ENCODE measurements at regions not wholly inside any gene's neighbourhood (a gene's known extent, or its start where the extent isn't known, plus 50 kb on each side); places are given as distances from the start of the nearest gene placed in this dataset.

GRCh38 chr13:30126903-30127428 is 180.4 kb downstream of the KATNAL1 start:
- TF ChIP-seq TEAD4 (IDR thresholded peaks at IDR 0.05), result no peak
- no peak for TF ChIP-seq EP300 (IDR thresholded peaks at IDR 0.05; ENCODE audit: borderline replicate concordance)
- no peak for TF ChIP-seq TAF1 (IDR thresholded peaks at IDR 0.05; ENCODE audit: low read depth)
- TF ChIP-seq REST (IDR thresholded peaks at IDR 0.05; ENCODE audit: low read depth), result no peak
- no peak for TF ChIP-seq ZBTB7A (IDR thresholded peaks at IDR 0.05; ENCODE audit: low read depth)
- no peak for TF ChIP-seq CREB1 (IDR thresholded peaks at IDR 0.05; ENCODE audit: low read depth)
- TF ChIP-seq RAD21 (IDR thresholded peaks at IDR 0.05; ENCODE audit: low read depth), result no peak
- no peak for TF ChIP-seq CEBPB (IDR thresholded peaks at IDR 0.05)
- TF ChIP-seq FOXM1 (IDR thresholded peaks at IDR 0.05; ENCODE audit: borderline replicate concordance, low read depth), result no peak
- no peak for TF ChIP-seq TCF12 (IDR thresholded peaks at IDR 0.05; ENCODE audit: low read depth)
- no peak for TF ChIP-seq MAX (IDR thresholded peaks at IDR 0.05)
- TF ChIP-seq EGR1 (IDR thresholded peaks at IDR 0.05), result no peak
- TF ChIP-seq NFIC (IDR thresholded peaks at IDR 0.05), result no peak
- TF ChIP-seq, protein P1, sequence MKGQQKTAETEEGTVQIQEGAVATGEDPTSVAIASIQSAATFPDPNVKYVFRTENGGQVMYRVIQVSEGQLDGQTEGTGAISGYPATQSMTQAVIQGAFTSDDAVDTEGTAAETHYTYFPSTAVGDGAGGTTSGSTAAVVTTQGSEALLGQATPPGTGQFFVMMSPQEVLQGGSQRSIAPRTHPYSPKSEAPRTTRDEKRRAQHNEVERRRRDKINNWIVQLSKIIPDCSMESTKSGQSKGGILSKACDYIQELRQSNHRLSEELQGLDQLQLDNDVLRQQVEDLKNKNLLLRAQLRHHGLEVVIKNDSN (IDR thresholded peaks at IDR 0.05), result no peak
- TF ChIP-seq YY1 (IDR thresholded peaks at IDR 0.05; ENCODE audit: low read depth), result no peak

DNA sequence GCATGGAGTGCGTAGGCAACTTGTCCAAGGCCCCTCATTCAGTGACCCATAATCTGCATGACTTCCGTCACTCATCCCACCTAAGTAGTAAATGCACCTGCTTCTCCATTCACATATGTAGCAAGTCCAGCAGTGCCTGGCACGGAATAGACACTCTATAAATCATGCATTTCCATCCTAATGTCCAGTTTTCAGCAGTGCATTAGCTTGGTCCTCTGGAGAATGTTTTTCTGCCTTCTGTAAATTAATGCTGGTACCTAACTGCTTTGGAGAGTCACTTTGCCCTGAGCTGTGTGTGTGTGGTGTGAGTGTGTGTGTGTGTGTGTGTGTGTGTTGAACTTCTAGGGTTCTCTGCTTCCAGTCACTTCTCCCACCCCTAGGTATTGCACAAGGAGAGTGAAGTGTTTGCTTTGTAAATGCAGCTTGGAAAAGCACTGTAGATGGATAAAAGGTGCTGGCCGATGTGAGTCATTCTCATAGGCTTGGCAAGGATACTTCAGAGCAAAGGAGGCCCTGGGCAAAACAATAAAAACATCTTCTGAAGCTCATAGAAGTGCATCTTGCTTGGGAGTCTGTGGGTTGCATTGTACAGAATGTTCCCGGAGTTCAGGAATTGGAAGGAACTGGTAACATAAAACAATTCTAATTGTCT is 181.8 kb downstream of the KATNAL1 start:
- no peak for TF ChIP-seq NFIC (IDR thresholded peaks at IDR 0.05)
- TF ChIP-seq CREB1 (IDR thresholded peaks at IDR 0.05; ENCODE audit: low read depth), result no peak
- no peak for TF ChIP-seq REST (IDR thresholded peaks at IDR 0.05; ENCODE audit: low read depth)
- TF ChIP-seq, protein P1 (IDR thresholded peaks at IDR 0.05), result no peak
- TF ChIP-seq TAF1 (IDR thresholded peaks at IDR 0.05; ENCODE audit: low read depth), result no peak
- no peak for TF ChIP-seq YY1 (IDR thresholded peaks at IDR 0.05; ENCODE audit: low read depth)
- no peak for TF ChIP-seq EP300 (IDR thresholded peaks at IDR 0.05; ENCODE audit: borderline replicate concordance)
- no peak for TF ChIP-seq EGR1 (IDR thresholded peaks at IDR 0.05)
- no peak for TF ChIP-seq CEBPB (IDR thresholded peaks at IDR 0.05)
- no peak for TF ChIP-seq ZBTB7A (IDR thresholded peaks at IDR 0.05; ENCODE audit: low read depth)
- no peak for TF ChIP-seq TCF12 (IDR thresholded peaks at IDR 0.05; ENCODE audit: low read depth)
- TF ChIP-seq RAD21 (IDR thresholded peaks at IDR 0.05; ENCODE audit: low read depth), result no peak
- no peak for TF ChIP-seq MAX (IDR thresholded peaks at IDR 0.05)

- no peak for TF ChIP-seq NFIC (IDR thresholded peaks at IDR 0.05)
- no peak for TF ChIP-seq EGR1 (IDR thresholded peaks at IDR 0.05)
- no peak for TF ChIP-seq TCF12 (IDR thresholded peaks at IDR 0.05; ENCODE audit: low read depth)
- no peak for TF ChIP-seq CEBPB (IDR thresholded peaks at IDR 0.05)
- TF ChIP-seq YY1 (IDR thresholded peaks at IDR 0.05; ENCODE audit: low read depth), result no peak
- TF ChIP-seq, protein P1 (IDR thresholded peaks at IDR 0.05), result no peak
- TF ChIP-seq RAD21 (IDR thresholded peaks at IDR 0.05; ENCODE audit: low read depth), result no peak
- no peak for TF ChIP-seq ZBTB7A (IDR thresholded peaks at IDR 0.05; ENCODE audit: low read depth)
- no peak for TF ChIP-seq EP300 (IDR thresholded peaks at IDR 0.05; ENCODE audit: borderline replicate concordance)
- no peak for TF ChIP-seq REST (IDR thresholded peaks at IDR 0.05; ENCODE audit: low read depth)
- TF ChIP-seq TEAD4 (IDR thresholded peaks at IDR 0.05), result no peak
- TF ChIP-seq MAX (IDR thresholded peaks at IDR 0.05), result no peak
- TF ChIP-seq TAF1 (IDR thresholded peaks at IDR 0.05; ENCODE audit: low read depth), result no peak
- TF ChIP-seq CREB1 (IDR thresholded peaks at IDR 0.05; ENCODE audit: low read depth), result no peak
- TF ChIP-seq FOXM1 (IDR thresholded peaks at IDR 0.05; ENCODE audit: borderline replicate concordance, low read depth), result no peak
Measured at GRCh38 chr13:30124131-30124768, 183.1 kb downstream of the KATNAL1 start.

Measured in Ishikawa (cell line).